ENCODE measurements at regions not wholly inside any gene's neighbourhood (a gene's known extent, or its start where the extent isn't known, plus 50 kb on each side); places are given as distances from the start of the nearest gene placed in this dataset.
A peak's percentile ranks its signal among the peaks of the same experiment; 100 is the strongest.
"Not testable (repeated sequence)": the region's sequence is repeated elsewhere in the genome, so short reads cannot be mapped to it uniquely, and the experiment has no call there.

- H3K36me3 Mint-ChIP-seq (ENCODE audit: low read depth, unreplicated experiment), result no peaks in the 10 kb centered on the region
- H3K36me3 ChIP-seq (ENCODE audit: insufficient read depth, low read length), result no peaks in the 10 kb centered on the region
- no peak overlapping the region for H3K9ac ChIP-seq (ENCODE audit: low read length)
- H3K4me1 Mint-ChIP-seq (ENCODE audit: low read depth, unreplicated experiment), result peaks cover 4% of the 10 kb centered on the region
- TF ChIP-seq EZH2 (IDR thresholded peaks at IDR 0.05; ENCODE audit: insufficient read depth, low read length) (no peak), CTCF (IDR thresholded peaks at IDR 0.05; ENCODE audit: insufficient read depth, low read depth, low read length) (no peak)
- H3K27ac Mint-ChIP-seq (ENCODE audit: unreplicated experiment), result peak overlapping the region; percentile 8
- peaks cover 5% of the 10 kb centered on the region for H3K9me3 ChIP-seq (ENCODE audit: insufficient read depth, low read depth, low read length)
- H3K4me2 ChIP-seq (ENCODE audit: low read length), result no peak overlapping the region
- no peak for DNase-seq (ENCODE audit: low read depth)
- H3K9me3 Mint-ChIP-seq (ENCODE audit: unreplicated experiment), result no peaks in the 10 kb centered on the region
- no peaks in the 10 kb centered on the region for H4K20me1 ChIP-seq (ENCODE audit: insufficient read depth, low read length)
- no peaks in the 10 kb centered on the region for H3K27me3 ChIP-seq (ENCODE audit: insufficient read depth, low read length)
- no peaks in the 10 kb centered on the region for H3K4me1 ChIP-seq (ENCODE audit: insufficient read depth, low read length)
- no peak overlapping the region for H3K27ac ChIP-seq (ENCODE audit: low read depth, low read length)
- no peaks in the 10 kb centered on the region for H3K27me3 Mint-ChIP-seq (ENCODE audit: low read depth, unreplicated experiment)
- no peak overlapping the region for H2AFZ ChIP-seq (ENCODE audit: low read depth, low read length)
- FAIRE-seq, result no peak
- no peak overlapping the region for H3K4me3 Mint-ChIP-seq (ENCODE audit: unreplicated experiment)
- H3K79me2 ChIP-seq (ENCODE audit: insufficient read depth, low read length), result no peaks in the 10 kb centered on the region
- H3K4me3 ChIP-seq (ENCODE audit: insufficient read depth, low read depth, low read length), result no peak overlapping the region
These were observed 1071.9 kb upstream of the TMPRSS15 start for GRCh38 chr21:19475525-19475924.

GRCh38 chr21:19489930-19490329 is 1086.3 kb upstream of the TMPRSS15 start:
- no peaks in the 10 kb centered on the region for H3K36me3 ChIP-seq (ENCODE audit: insufficient read depth, low read length)
- no peaks in the 10 kb centered on the region for H3K27me3 ChIP-seq (ENCODE audit: insufficient read depth, low read length)
- Mint-ChIP-seq H3K36me3 (ENCODE audit: low read depth, unreplicated experiment) (no peaks in the 10 kb centered on the region), H3K4me3 (ENCODE audit: unreplicated experiment) (no peak overlapping the region), H3K27ac (ENCODE audit: unreplicated experiment) (no peak overlapping the region), H3K9me3 (ENCODE audit: unreplicated experiment) (no peaks in the 10 kb centered on the region), H3K4me1 (ENCODE audit: low read depth, unreplicated experiment) (no peaks in the 10 kb centered on the region), H3K27me3 (ENCODE audit: low read depth, unreplicated experiment) (no peaks in the 10 kb centered on the region)
- FAIRE-seq (no peak), DNase-seq (ENCODE audit: low read depth) (no peak)
- no peak overlapping the region for H3K4me2 ChIP-seq (ENCODE audit: low read length)
- H3K4me1 ChIP-seq (ENCODE audit: insufficient read depth, low read length), result no peaks in the 10 kb centered on the region
- no peaks in the 10 kb centered on the region for H3K79me2 ChIP-seq (ENCODE audit: insufficient read depth, low read length)
- no peak overlapping the region for H3K9ac ChIP-seq (ENCODE audit: low read length)
- no peaks in the 10 kb centered on the region for H4K20me1 ChIP-seq (ENCODE audit: insufficient read depth, low read length)
- no peak for TF ChIP-seq CTCF (IDR thresholded peaks at IDR 0.05; ENCODE audit: insufficient read depth, low read depth, low read length)
- no peak for TF ChIP-seq EZH2 (IDR thresholded peaks at IDR 0.05; ENCODE audit: insufficient read depth, low read length)
- no peak overlapping the region for H2AFZ ChIP-seq (ENCODE audit: low read depth, low read length)
- H3K27ac ChIP-seq (ENCODE audit: low read depth, low read length), result no peak overlapping the region
- H3K9me3 ChIP-seq (ENCODE audit: insufficient read depth, low read depth, low read length), result no peaks in the 10 kb centered on the region
- H3K4me3 ChIP-seq (ENCODE audit: insufficient read depth, low read depth, low read length), result no peak overlapping the region

GRCh38 chr21:19490481-19490880 is 1086.9 kb upstream of the TMPRSS15 start:
- no peaks in the 10 kb centered on the region for H3K9me3 ChIP-seq (ENCODE audit: insufficient read depth, low read depth, low read length)
- H3K79me2 ChIP-seq (ENCODE audit: insufficient read depth, low read length), result no peaks in the 10 kb centered on the region
- Mint-ChIP-seq H3K27ac (ENCODE audit: unreplicated experiment) (no peak overlapping the region), H3K36me3 (ENCODE audit: low read depth, unreplicated experiment) (no peaks in the 10 kb centered on the region), H3K4me3 (ENCODE audit: unreplicated experiment) (no peak overlapping the region), H3K4me1 (ENCODE audit: low read depth, unreplicated experiment) (no peaks in the 10 kb centered on the region), H3K9me3 (ENCODE audit: unreplicated experiment) (no peaks in the 10 kb centered on the region), H3K27me3 (ENCODE audit: low read depth, unreplicated experiment) (no peaks in the 10 kb centered on the region)
- H3K9ac ChIP-seq (ENCODE audit: low read length), result no peak overlapping the region
- H3K4me2 ChIP-seq (ENCODE audit: low read length), result no peak overlapping the region
- FAIRE-seq (no peak), DNase-seq (ENCODE audit: low read depth) (no peak)
- H3K4me3 ChIP-seq (ENCODE audit: insufficient read depth, low read depth, low read length), result no peak overlapping the region
- H3K27me3 ChIP-seq (ENCODE audit: insufficient read depth, low read length), result no peaks in the 10 kb centered on the region
- TF ChIP-seq CTCF (IDR thresholded peaks at IDR 0.05; ENCODE audit: insufficient read depth, low read depth, low read length) (no peak), EZH2 (IDR thresholded peaks at IDR 0.05; ENCODE audit: insufficient read depth, low read length) (no peak)
- no peak overlapping the region for H2AFZ ChIP-seq (ENCODE audit: low read depth, low read length)
- H3K4me1 ChIP-seq (ENCODE audit: insufficient read depth, low read length), result no peaks in the 10 kb centered on the region
- no peaks in the 10 kb centered on the region for H3K36me3 ChIP-seq (ENCODE audit: insufficient read depth, low read length)
- H3K27ac ChIP-seq (ENCODE audit: low read depth, low read length), result no peak overlapping the region
- H4K20me1 ChIP-seq (ENCODE audit: insufficient read depth, low read length), result no peaks in the 10 kb centered on the region

- not testable (repeated sequence) for H3K27ac Mint-ChIP-seq (ENCODE audit: unreplicated experiment); H3K9ac ChIP-seq (ENCODE audit: low read length); DNase-seq (ENCODE audit: low read depth); H3K4me3 Mint-ChIP-seq (ENCODE audit: unreplicated experiment); H3K27me3 Mint-ChIP-seq (ENCODE audit: low read depth, unreplicated experiment); H3K79me2 ChIP-seq (ENCODE audit: insufficient read depth, low read length); H3K9me3 Mint-ChIP-seq (ENCODE audit: unreplicated experiment); H3K36me3 ChIP-seq (ENCODE audit: insufficient read depth, low read length); H3K4me3 ChIP-seq (ENCODE audit: insufficient read depth, low read depth, low read length); H3K4me1 Mint-ChIP-seq (ENCODE audit: low read depth, unreplicated experiment); H3K36me3 Mint-ChIP-seq (ENCODE audit: low read depth, unreplicated experiment); H3K4me1 ChIP-seq (ENCODE audit: insufficient read depth, low read length); H4K20me1 ChIP-seq (ENCODE audit: insufficient read depth, low read length); H3K4me2 ChIP-seq (ENCODE audit: low read length); FAIRE-seq; H3K27ac ChIP-seq (ENCODE audit: low read depth, low read length); H3K27me3 ChIP-seq (ENCODE audit: insufficient read depth, low read length); H2AFZ ChIP-seq (ENCODE audit: low read depth, low read length); H3K9me3 ChIP-seq (ENCODE audit: insufficient read depth, low read depth, low read length)
These were observed 1090.1 kb upstream of the TMPRSS15 start for GRCh38 chr21:19493437-19494241.

Data from astrocyte (in vitro differentiated cells and primary cell).